ENCODE measurements at regions not wholly inside any gene's neighbourhood (a gene's known extent, or its start where the extent isn't known, plus 50 kb on each side); places are given as distances from the start of the nearest gene placed in this dataset.

GRCh38 chr11:42951266-42951665 lies 360.5 kb upstream of the API5 start:
- TF ChIP-seq YY1 (IDR thresholded peaks at IDR 0.05; ENCODE audit: insufficient read depth, insufficient read length), result no peak
- no peak for TF ChIP-seq ZNF274 (IDR thresholded peaks at IDR 0.05; ENCODE audit: low read depth, low read length)

Measured in NT2/D1 (cell line).